Medulla oblongata (tissue), 1 donor: ENCODE measurements at regions not wholly inside any gene's neighbourhood (a gene's known extent, or its start where the extent isn't known, plus 50 kb on each side); places are given as distances from the start of the nearest gene placed in this dataset.
"Not testable (repeated sequence)": the region's sequence is repeated elsewhere in the genome, so short reads cannot be mapped to it uniquely, and the experiment has no call there.

Source experiments
- DNase-seq: peaks from one replicate; pipeline ENCODE4 v3.0.0-alpha.2; 2015; ENCODE audit errors: extremely low spot score

DNA sequence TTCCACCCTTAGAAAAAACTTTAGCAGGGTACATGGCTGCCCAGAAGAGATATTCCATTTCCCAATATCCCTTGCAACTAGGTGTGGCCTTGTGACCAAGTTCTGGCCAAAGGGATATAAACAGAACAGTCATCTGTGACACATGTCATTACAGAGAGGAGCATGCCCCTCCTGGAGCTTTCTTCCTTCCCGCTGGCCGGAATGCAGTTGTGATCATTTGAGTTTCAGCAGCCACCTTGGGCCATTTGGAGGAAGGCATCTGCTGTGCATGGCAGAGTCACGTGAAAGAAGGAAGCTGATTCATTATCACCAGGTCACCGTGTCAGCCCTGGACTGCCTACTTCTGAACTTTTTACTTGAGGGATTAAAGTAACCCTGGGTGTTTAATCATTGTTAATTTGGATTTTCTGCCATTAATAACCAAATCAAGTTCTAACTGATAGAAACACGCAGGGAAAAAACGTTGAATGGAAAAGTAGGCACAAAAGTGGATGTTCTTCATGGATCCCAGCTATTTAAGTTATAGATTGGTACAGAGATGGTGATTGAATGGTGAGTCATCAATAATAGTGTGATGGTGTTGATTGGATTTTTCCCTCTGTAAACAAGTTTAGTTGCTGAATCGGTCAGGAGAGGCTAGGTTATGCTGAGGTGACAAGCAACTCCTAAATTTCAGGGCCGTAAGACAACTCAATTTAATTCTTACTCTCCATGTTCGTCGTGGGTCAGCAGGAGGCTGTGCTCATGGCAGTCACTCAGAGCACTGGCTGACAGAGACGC, 80.7 kb upstream of the CCDC167 start:
- DNase-seq: no peak

DNA sequence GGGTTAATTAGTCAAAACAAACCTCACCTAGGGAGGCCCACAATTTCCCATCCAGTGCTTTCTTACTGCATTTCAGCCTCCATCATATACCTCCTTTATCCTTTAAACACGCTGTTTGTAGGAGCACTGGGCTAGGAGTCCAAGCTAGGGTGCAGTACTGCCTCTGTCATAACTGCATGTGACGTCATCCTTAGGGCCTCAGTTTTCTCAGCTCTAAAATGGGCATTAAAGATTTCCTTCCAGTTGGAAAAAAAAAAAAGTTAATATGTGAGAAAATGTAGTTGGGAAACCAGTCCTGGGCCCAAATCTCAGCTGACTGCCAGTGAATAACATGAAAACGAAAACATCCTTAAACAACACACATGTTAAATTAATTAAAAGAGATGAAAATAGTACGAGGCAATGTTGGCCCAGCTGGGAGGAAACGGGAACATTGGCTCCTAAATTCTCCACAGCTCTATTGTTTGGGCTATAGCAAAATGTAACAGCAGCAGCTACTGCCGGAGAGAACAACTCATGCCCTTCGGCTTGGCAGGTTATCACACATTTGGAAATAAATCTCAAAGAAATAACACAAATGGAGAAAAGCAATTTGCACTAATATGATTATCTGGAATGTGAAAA, 79.9 kb upstream of the CCDC167 start:
- DNase-seq: no peak

DNA sequence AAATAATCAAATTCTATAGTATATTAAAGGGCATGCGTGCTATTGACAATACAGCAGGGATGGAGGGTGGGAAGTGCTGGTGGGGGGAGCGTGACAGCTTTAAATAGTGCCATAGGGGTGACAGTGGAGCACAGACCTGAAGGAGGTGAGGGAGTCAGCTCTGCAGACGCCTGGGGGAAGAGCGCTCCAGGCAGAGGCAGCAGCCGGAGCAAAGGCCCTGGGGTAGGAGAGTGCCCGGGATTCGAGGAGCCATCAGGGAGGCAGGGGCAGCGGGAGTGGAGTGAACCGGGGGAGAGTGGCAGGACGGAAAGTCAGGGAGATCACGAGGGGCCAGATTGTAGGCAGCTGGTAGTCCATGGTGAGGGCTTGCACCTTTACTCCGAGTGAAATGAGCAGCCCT, 78.4 kb upstream of the CCDC167 start:
- no peak for DNase-seq

DNA sequence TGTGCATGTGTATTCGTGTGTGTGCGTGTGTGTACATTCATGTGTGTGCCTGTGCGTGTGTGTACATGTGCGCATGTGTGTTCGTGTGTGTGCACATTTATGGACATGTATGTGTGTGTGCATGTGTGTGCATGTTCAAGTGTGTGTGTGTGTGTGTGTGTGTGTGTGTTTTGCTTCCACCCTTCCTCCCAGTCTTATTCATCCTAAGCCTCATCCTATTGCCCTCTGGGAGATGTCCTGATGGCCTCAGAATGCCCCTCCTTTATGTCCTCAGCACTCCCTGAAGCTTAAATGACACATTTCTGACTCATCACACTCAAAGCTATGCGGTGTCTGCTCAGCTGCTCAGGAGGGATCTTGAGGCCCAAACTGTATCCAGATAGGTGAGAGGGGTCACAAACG, 76.6 kb upstream of the CCDC167 start:
- DNase-seq: no peak

DNA sequence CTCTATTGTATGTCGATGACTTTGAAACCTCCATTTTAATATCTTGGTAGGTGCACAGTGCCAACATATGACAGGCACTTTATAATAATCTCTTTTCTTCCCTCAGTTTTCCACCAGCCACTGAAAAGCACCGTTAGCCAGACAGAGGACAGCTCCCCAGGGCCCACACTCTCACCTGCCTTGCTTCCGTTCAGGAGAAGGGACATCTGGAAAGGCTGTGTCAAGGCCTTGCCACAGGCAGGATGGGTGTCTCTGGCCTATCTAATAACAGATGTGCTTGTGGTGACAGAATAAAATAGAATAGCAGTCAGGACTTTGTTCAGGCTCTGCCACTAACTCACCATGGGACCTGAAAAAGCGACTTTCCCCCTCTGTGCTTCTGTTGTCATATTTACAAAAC, 75.5 kb upstream of the CCDC167 start:
- DNase-seq: no peak

DNA sequence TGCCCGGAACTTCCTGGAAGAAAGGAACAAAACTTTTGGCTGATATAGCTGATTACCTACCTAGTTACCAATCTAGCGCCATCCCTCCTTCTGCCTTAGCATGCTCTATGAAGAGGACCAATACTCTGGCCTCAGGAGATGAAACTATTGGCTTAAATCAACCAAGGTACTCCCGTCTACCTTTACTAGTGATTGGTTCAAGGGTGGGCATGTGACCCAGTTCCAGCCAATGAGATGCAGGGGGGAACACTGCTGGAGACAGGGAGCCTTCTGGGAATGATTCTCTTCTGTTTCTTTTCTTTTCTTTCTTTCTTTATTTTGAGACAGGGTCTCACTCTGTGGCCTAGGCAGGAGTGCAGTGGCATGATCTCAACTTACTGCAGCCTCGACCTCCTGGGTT, 72.6 kb upstream of the CCDC167 start:
- no peak for DNase-seq

DNA sequence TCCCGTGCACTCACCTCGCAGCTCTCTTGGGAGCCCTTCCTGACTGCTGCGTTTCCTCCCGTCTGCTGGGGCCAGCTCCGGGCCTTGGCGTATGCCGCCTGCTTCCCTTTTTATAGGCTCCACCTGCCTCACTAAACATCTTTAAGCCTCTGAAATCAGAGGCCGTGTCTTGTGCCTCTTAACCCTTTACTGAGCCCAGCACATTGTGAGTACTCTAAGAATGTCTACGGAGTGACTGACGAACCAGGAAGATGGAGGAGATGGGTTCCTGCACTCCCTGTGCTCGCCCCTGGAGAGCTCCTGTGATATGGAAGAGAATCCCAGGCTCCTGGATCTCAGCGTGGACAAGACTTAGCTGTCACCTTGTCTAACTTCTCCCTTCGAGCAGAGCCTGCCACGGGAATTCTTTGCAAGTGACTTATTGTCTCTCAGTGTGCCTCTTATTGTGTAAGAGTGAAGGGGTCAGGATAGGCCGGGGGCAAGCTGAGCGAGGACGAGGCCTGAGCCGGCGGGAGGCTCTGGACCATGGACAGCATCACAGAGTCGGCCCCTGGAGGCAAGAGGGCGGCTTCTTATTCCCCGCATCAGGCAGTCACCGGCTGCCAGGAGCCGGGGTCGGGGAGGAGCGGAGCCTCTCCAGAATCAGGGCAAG, 70.9 kb upstream of the CCDC167 start:
- no peak for DNase-seq

DNA sequence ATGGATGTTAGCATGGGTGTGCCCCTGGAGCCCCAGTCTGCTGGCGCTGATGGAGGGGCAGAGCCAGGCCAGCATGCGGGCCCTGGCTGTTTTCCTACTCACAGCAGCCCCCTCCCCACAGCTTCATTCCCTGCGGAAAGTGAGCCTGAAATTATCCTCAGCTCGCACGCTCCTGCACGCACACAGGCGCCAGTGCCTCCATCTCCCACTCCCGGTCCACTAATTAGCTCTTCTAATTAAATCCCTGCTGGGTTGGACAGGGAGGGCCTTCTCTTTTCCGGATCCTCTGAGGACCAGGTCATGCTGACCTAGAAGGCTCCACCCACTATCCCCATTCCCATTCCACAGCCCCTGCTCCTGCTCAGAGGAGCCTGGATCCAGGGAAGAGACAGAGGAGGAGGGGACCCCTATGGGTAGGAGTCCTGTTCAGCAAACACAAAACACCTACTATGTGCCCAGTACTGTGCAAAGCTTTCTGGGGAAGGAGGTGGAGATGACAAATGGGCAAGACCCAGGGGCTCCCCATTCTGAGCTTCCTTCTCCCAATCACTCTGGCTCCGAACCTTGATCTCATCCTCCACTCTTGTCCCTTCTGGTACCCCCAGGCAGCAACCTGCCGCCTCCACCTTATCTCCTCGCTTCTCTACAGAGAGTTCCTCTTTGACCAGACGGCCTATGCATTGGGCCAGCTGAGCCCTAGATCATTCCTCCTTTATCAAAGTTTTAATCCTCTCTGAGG, 70.2 kb upstream of the CCDC167 start:
- no peak for DNase-seq

DNA sequence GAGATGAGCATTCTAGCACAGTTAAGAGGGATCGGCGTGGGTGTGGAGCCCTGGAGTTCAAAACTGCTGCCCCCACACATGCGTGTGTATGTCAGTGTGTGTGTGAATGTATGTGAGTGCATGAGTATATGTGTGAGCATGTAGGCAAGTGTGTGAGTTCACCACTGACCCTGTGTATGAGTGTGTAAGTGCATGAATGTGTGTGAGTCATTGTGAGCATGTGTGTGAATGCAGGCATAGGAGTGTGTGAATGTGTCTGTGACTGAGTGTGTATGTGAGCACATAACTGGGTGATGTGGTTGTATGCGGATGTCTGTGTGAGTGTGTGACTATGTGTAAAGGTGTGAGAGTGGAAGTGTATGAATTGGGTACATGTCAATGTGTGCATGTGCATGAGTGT, 69.6 kb upstream of the CCDC167 start:
- no peak for DNase-seq

DNA sequence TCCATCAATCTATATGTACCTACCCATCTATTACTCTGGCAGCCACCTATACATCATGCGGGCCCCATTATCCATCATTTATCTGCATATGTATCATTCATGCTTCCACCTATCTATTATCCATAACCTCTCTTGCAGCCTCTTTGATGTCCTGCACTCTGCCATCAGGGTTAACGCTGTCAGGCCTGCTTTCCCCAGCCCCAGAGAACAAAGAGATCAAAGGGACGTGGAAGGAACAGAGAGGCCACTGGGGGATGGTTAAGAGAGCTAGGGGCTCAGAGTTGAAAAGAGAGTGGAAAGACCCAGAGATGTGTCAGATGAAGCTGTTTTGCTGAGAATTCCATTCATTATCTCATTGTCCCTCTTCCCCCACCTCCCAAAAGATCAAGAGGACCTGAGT, 67.3 kb upstream of the CCDC167 start:
- no peak for DNase-seq

DNA sequence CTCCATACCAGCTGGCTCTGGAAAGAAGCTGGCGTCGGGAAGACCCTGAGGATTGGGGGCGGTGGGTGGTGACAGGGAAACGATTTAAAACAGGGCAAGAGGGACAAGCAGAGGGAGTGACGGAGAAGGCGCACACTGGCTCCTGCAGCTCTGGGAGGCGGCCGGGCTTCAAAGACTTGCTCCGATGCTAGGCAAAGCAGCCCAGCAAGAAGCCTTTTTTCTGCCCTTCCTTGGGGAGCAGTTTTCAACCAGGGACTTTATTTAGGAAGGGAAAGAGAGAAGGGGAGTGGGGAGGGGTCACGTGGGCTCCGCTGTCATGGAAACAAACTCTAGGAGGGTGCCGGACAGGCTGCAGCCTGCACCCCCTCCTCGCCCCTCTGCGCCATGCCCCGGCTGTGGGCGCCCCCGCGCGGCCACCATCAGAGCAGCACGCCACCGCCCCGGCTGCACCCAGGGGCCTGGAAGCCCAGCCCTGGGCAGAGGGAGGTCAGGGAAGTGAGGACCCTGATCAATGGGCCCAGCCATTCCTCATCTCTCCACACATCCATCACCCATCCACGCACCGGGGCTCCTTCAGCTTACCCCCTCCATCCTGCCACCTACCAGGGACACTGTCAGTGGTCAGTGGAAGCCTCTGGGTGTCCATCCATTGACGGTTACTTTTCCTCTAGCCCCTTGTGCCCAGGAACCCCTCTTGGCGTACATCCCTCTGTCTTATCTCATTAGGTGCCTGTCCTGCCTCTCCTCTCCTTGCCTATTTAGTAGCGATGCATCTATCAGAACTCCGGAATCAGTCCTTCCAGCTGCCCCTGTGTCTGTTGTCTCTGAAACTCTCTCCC, 66.6 kb upstream of the CCDC167 start:
- peak; percentile 75 for DNase-seq

DNA sequence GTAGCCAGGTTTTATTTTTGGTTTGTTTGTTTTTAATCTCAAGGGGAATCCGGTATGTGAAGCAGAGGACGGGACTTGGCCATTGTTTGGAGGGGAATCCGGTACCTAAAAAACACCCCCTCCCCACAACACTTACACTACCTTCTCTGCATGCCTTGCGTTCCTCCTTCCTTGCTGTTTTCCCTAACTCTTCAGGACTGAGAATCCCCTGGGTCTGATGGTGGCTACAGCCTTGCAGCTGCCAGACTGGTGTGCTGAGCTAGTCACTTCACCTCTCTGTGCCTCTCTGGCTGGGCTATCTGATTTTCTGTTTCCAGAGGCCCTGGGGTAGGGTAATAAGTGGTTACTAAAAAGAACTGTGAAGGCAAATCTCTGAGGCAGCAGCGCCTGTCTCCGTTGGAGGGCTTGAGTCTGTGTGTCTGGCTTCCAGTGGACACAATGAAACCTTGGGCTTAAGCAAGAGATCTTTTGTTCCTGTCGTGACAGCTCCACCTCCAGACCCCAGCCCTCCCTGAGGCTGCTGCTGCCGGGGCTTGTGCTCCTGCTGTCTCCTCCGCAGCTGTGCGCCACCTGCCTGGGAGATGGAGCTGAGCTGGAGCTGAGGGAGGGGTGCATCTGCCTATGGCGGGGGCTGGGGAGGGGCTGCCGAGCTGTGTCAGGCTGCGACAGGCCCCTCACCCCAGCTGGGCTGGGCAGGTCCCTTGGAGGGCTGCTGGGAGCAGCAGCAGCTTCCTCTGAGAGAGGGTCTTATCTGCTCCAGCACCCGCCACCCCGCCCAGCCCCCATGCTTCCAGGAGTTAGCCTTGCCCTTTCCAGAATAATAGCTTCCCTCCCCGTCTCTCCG, 65.8 kb upstream of the CCDC167 start:
- DNase-seq: peak; percentile 36

DNA sequence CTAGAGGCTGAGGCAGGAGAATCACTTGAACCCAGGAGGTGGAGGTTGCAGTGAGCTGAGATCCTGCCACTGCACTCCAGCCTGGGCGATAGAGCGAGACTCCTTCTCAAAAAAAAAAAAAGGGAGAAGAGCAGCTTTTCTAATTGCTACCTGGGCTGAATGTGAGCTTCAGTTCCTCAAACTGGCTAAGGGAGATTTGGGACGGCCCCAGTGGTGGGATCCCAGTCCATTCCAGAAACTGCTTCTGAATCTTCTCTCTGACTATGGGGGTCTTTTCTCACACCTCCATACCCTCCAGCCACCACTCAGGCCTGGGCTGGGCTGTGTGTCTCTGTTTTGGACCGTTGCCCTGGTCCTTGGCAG, 63.2 kb upstream of the CCDC167 start:
- DNase-seq: not testable (repeated sequence)

DNA sequence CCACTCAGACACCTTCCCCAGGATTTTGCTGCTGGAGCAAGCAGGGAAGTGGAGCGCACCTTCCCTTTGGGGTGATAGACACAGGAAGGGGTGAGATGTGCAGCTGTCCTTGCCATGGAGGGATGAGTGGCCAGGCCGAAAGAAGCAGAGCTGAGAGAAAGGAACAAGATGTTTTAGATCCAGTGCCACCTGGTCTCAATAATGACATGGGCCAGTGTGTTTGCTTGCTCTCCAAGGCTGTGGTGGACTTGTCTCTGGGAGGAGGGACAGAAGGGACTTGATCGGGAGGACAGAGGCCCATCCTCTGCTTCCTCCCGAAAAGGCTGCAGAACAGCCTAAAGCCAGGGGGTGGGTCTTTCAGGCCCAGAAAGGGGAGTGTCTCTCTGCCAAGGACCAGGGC, 61.7 kb upstream of the CCDC167 start:
- no peak for DNase-seq

DNA sequence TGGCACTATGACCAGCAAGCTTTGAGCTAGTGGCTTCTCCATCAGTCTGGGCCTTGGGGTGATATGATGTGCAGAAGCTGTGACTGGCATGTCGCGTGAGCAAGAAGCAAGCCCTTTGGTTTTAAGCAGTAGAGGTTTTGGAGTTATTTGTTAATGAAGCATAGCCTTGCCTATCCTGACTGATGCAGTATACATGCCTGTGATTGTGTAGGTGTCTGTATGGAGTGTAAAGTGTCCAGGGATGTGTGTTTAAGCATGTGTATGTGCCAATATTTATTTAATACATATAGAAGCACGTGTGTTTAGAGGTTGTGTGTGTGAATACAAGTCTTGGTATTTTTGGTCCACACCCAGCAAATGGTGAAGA, 61.0 kb upstream of the CCDC167 start:
- no peak for DNase-seq

DNA sequence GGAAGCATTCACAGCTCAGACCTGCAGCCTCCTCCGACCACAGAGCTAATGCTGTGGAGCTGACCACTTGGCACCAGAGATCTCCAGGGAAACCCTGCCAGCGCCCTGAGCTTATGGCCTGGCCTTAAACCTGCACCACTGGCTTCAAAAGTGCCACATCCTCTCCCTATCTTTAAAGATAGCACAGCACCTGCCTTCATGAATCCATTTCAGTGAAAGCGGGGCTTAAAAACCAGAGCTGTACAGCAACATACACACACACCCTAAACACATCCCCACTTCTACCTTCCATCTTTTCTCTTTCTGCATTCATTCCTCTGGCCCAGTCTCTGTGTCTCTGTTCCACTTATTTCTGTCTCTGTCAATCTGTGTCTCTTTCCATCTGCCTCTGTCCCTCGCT, 59.8 kb upstream of the CCDC167 start:
- peak; percentile 9 for DNase-seq

DNA sequence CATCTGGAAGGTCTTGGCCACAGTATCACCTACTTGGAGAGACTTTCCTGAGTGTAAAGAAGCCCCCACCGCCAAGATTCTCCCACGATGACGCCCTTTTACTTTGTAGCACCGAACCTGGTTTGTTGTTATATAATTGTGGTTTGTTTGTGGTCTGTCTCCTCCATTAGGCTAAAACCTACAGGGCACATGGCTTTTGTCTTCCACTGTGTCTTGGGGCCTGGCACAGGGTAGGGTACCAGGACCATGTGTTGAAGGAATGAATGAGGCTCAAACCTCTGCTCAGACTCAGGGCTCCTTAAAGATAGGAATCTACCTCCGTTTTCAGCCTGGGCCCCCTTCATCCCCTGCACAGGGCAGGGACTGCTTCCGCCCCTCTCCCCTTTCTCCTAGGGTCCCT, 59.4 kb upstream of the CCDC167 start:
- no peak for DNase-seq

DNA sequence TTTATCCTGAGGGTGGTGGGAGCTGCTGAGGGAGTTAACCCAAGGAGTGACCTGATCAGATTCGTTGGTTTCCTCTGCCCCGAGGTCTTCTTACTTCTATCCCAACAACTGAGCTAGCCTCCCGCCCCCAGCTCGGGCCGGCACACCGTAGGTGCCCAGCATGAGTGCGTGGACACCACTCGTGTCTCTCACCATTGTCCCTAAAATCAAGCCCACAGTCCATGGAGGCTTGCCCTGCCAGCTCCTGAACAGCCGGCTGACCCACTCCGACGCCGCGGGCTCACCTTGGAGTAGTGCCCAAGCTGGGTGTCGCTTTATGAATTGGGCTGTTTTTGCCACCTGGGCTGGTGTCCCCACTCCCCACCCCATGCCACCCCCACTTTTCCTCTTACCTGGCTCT, 59.0 kb upstream of the CCDC167 start:
- DNase-seq: no peak

DNA sequence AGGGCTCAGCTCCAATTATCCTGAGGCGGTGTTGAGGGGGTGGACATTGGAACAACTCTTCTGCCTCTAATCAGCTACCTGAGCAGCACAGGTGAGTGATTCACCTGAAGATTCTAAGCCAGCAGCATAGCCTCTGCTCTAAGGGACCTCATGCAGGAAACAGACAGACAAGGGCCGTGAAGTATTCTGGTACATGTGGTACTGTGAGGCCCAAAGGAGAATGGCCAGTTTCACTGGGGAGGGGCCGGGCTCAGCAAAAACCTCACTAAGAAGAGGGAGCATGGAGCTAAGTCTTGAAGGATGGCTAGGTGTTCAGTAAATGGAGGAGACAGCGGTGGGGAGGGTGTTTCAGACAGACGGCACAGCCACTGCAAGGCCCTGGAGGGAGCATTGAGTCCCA, 58.5 kb upstream of the CCDC167 start:
- DNase-seq: no peak

DNA sequence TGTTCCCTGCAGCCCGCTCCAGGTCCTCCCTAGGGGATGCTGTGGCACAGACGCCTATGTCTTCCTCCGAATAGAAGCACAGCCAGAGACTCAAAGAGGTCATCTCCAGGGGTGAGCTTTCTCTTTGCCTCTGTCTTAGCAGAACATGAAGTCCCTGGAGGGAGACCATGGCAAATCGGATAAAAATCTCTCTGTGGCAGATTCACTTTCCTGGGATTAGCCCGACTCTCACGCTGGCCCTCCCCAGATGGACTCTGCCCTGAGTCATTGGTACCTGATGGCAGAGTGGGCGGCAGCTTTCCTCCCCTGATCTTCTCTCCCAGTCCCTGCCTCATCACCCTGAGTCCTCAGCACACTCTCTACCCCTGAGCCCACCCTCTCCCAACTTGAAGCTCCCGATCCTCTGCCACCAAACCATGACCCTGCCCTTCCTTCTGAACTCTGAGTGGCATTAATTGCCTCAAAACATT, 58.0 kb upstream of the CCDC167 start:
- DNase-seq: no peak
